Tibial nerve (tissue), 4 donors: ENCODE measurements at regions not wholly inside any gene's neighbourhood (a gene's known extent, or its start where the extent isn't known, plus 50 kb on each side); places are given as distances from the start of the nearest gene placed in this dataset.
A peak's percentile ranks its signal among the peaks of the same experiment; 100 is the strongest.

Source experiments
- DNase-seq, 2 donors: peaks; one replicate each; pipeline ENCODE4 v3.0.0-alpha.2; 2019; ENCODE audit warnings: low spot score in 2 of 2
- H3K27ac ChIP-seq, 4 donors: fragments of 200-600 bp; sonication (generic) in 3 of 4; one replicate each; pipeline ENCODE4 v1.5.1; 2017 to 2019; ENCODE audit warnings: mild to moderate bottlenecking in 1 of 4
- H3K27me3 ChIP-seq, 2 donors: fragments of 200-600 bp; sonication (generic) in 1 of 2; one replicate each; pipeline versions ENCODE4 v1.5.1 to v1.6.0; 2017 to 2019
- H3K36me3 ChIP-seq, 3 donors: fragments of 200-600 bp; sonication (generic); one replicate each; pipeline ENCODE4 v1.5.1; 2018 to 2019
- H3K4me1 ChIP-seq, 4 donors: fragments of 200-600 bp; sonication (generic) in 3 of 4; one replicate each; pipeline ENCODE4 v1.5.1; 2017 to 2019
- H3K4me3 ChIP-seq, 4 donors: fragments of 200-600 bp; sonication (generic) in 3 of 4; one replicate each; pipeline ENCODE4 v1.5.1; 2017 to 2019; ENCODE audit warnings: mild to moderate bottlenecking in 1 of 4, moderate library complexity in 1 of 4
- H3K9me3 ChIP-seq, 4 donors: fragments of 200-600 bp; sonication (generic) in 3 of 4; one replicate each; pipeline ENCODE4 v1.5.1; 2017 to 2019
- CTCF ChIP-seq, 5 experiments: fragments of 200-600 bp in 3 of 5; fragments of 450-650 bp in 2 of 5; sonication (generic) in 3 of 5; IDR thresholded peaks; one replicate each; pipeline ENCODE4 v1.5.1; 2016 to 2019; ENCODE audit warnings: antibody characterized with exemption in 5 of 5, mild to moderate bottlenecking in 3 of 5, moderate library complexity in 2 of 5
- EP300 ChIP-seq, 2 donors: sonication (generic); formaldehyde crosslinking; IDR thresholded peaks; one replicate each; pipeline ENCODE4 v1.6.1; 2017; ENCODE audit warnings: antibody characterized with exemption in 2 of 2, mild to moderate bottlenecking in 1 of 2
- POLR2A ChIP-seq, 2 donors: fragments of 450-650 bp; IDR thresholded peaks; one replicate each; pipeline ENCODE4 v1.6.1; 2017; ENCODE audit warnings: antibody characterized with exemption in 2 of 2, mild to moderate bottlenecking in 2 of 2, moderate library complexity in 2 of 2
- WGBS, 2 donors: methylation state at CpG; one replicate each; pipeline ENCODE4 v1.1.5; 2018; 5-methylcytosine and 5-hydroxymethylcytosine counted together

- Histone ChIP-seq H3K27me3 (no peaks in the 10 kb centered on the region), H3K4me3 (no peak overlapping the region), H3K9me3 (no peaks in the 10 kb centered on the region), H3K36me3 (no peaks in the 10 kb centered on the region), H3K4me1 (no peaks in the 10 kb centered on the region), H3K27ac (no peak overlapping the region)
- TF ChIP-seq EP300 (IDR thresholded peaks at IDR 0.05) (no peak), POLR2A (IDR thresholded peaks at IDR 0.05) (no peak), CTCF (IDR thresholded peaks at IDR 0.05) (no peak)
- WGBS, 2 donors, result 90 to 92% methylated on average over 3 of the region's 3 CpGs
- no peak for DNase-seq
These were observed 71.4 kb upstream of the HIF1A start for GRCh38 chr14:61623927-61624326.

DNA sequence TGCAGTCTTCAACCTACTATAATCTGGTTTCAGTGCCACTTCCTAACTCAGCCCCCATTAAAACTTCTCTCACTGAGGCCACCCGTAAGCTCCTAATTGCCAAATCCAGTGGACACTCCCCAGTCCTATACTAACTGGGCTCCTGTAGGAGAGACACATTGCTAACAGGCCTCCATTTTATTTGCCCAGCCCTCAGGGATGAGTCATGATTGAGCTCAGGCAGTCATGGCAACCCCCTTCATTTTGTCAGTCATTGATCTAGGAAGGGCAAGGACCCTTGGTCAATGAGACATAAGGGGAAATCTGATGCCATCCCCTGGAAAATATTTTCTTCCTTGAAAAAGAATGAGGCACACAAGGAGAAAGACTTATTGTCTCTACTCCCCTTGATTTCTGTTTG lies 70.1 kb upstream of the HIF1A start:
- WGBS, 2 donors, result 62 to 85% methylated on average over 1 of the region's 1 CpG
- no peaks in the 10 kb centered on the region for H3K4me1 ChIP-seq
- no peak for TF ChIP-seq CTCF (IDR thresholded peaks at IDR 0.05)
- TF ChIP-seq POLR2A (IDR thresholded peaks at IDR 0.05), result no peak
- no peak for TF ChIP-seq EP300 (IDR thresholded peaks at IDR 0.05)

DNA sequence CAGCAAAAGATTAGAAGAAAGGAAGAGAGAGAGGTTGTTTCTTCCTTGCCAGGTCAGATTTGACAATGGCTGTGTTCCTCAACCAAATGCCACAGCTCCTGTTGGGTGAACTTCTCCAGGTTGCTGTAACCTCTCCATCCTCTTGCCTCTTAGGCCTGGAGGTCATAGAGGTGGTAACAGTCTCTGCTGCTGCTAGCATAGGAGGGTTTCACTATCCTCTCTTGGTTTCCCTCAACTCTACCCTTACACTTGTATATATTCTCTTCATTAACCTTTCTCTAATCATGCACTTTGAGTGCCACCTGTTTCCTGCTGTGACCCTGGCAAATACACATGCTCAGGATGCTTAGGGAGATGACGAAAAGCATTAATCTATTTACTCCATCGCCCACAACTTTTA lies 67.7 kb upstream of the HIF1A start:
- H3K4me3 ChIP-seq, result no peak overlapping the region
- no peaks in the 10 kb centered on the region for H3K27me3 ChIP-seq
- WGBS, 2 donors, result 90 to 92% methylated on average over 2 of the region's 2 CpGs
- H3K36me3 ChIP-seq, result no peaks in the 10 kb centered on the region
- no peaks in the 10 kb centered on the region for H3K9me3 ChIP-seq
- H3K27ac ChIP-seq, result no peak overlapping the region
- TF ChIP-seq POLR2A (IDR thresholded peaks at IDR 0.05), result no peak
- TF ChIP-seq CTCF (IDR thresholded peaks at IDR 0.05), result no peak
- TF ChIP-seq EP300 (IDR thresholded peaks at IDR 0.05), result no peak
- DNase-seq, result no peak
- H3K4me1 ChIP-seq, result no peaks in the 10 kb centered on the region

More for the DNA sequence above, 70.1 kb upstream of the HIF1A start:
- Histone ChIP-seq H3K36me3 (no peaks in the 10 kb centered on the region), H3K27ac (peak overlapping the region in 1 of 4 donors; percentile 49), H3K4me3 (no peak overlapping the region), H3K9me3 (no peaks in the 10 kb centered on the region), H3K27me3 (no peaks in the 10 kb centered on the region)
- no peak for DNase-seq

GRCh38 chr14:61628016-61628725 lies 67.1 kb upstream of the HIF1A start:
- Histone ChIP-seq H3K4me3 (no peak overlapping the region), H3K27ac (no peak overlapping the region), H3K9me3 (no peaks in the 10 kb centered on the region), H3K36me3 (no peaks in the 10 kb centered on the region), H3K27me3 (no peaks in the 10 kb centered on the region), H3K4me1 (no peaks in the 10 kb centered on the region)
- DNase-seq, result no peak
- no peak for TF ChIP-seq CTCF (IDR thresholded peaks at IDR 0.05)
- TF ChIP-seq EP300 (IDR thresholded peaks at IDR 0.05), result no peak
- no peak for TF ChIP-seq POLR2A (IDR thresholded peaks at IDR 0.05)
- WGBS, 2 donors, result 93 to 94% methylated on average over 3 of the region's 3 CpGs

DNA sequence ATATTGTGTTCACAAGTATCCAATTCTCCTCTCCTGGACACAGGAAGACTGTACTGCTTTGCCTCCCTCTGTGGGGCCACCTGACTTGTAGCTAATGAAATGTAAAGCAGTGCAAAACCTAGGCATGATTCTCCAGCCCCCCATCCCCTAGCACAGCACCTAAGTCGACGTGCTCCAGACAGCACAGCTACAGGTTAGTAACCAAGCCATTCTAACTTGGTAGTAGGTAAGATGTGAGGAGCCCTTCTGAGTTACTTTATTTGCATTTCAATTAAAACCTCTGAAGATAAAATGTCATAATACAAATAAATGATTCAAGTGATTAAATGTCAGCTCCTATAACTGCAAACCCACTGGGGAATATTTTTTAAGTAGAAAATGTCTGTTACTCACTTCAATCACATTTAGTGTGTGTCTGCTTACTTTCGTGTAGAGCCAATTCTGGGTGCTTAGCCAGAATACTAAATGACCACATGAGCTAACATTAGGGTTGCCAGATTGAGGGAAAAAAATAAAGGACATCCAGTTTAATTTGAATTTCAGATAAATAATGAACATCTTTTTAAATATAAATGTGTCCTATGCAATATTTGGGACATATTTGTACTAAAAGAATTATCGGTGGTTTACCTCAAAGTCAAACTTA lies 64.8 kb upstream of the HIF1A start:
- H3K4me3 ChIP-seq, result no peak overlapping the region
- no peak for TF ChIP-seq CTCF (IDR thresholded peaks at IDR 0.05)
- no peak for TF ChIP-seq EP300 (IDR thresholded peaks at IDR 0.05)
- TF ChIP-seq POLR2A (IDR thresholded peaks at IDR 0.05), result no peak
- WGBS, 2 donors, result 66 to 76% methylated on average over 4 of the region's 4 CpGs

More for the DNA sequence above, 64.8 kb upstream of the HIF1A start:
- H3K9me3 ChIP-seq, result no peaks in the 10 kb centered on the region
- no peaks in the 10 kb centered on the region for H3K27me3 ChIP-seq
- DNase-seq, result no peak
- H3K27ac ChIP-seq, result no peak overlapping the region
- H3K36me3 ChIP-seq, result no peaks in the 10 kb centered on the region
- no peaks in the 10 kb centered on the region for H3K4me1 ChIP-seq
